SKM-1 treated with dmso at 0.1 percent for 144 hours (cell line): ENCODE measurements at regions not wholly inside any gene's neighbourhood (a gene's known extent, or its start where the extent isn't known, plus 50 kb on each side); places are given as distances from the start of the nearest gene placed in this dataset.

ENCODE experiments used
- DNase-seq: peaks from one replicate; lab custom pipeline; 2025; ENCODE audit not compliant: unreplicated experiment; lab: John Stamatoyannopoulos, UW

DNA sequence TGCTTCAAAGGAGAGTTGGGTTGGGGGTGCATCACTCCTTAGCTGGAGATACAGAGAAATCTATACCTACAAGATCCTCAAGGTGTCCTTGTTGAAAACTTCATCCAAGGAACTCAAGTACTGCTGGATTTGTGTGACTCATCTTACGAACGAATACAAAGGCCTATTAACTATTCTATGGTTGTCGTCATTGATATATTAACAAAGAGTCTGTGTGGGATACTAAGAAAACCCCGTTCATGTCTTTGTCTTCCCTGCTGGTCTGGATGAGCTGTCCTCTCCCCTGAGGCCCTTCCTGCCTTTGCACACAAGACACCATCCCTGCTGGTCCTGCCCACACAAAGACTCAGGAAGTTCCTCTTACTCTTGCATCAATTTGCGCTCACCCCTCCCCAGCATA is 54.9 kb upstream of the IRF2 start:
- no peak for DNase-seq

DNA sequence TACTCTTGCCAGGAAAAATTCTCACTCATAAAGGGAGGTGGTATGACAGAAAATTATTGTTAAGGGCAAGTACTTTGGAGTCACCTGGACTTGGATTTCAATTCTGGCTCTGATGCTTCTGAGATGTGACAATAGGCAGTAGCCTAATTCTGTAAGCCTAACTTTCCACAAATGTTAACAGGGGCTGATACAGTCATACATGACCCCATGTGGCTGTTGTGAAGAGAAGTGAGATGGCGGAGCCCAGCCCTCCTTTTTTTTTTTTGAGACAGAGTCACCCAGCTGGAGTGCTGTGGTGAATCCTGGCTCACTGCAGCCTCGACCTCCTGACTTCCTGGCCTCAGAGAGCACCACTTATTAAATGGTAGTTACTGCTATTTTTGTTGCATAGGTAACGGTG is 54.4 kb upstream of the IRF2 start:
- DNase-seq, result no peak

DNA sequence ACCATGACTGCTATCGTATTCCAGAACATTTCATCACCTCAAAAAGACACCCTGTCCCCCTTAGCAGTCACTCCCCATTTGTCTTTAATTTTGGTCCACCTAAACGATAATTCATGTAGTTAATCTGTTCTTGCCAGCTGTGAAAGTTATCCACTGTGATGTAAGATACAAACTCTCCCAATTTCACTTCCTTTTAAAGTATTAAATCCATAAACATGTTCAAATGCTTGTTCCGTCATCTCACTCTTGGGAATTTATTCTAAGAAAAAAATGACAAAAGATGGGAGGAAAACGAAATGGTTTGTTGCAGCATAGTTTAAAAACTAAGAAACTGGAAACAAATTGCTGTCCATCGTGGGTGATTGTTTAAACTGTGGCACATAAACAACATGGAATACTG is 53.7 kb upstream of the IRF2 start:
- DNase-seq, result no peak

- no peak for DNase-seq
These were observed 51.9 kb upstream of the IRF2 start for GRCh38 chr4:184526228-184526627.
